Smooth muscle cell (in vitro differentiated cells): ENCODE measurements at regions not wholly inside any gene's neighbourhood (a gene's known extent, or its start where the extent isn't known, plus 50 kb on each side); places are given as distances from the start of the nearest gene placed in this dataset.

Experiments used
- DNase-seq: peaks from one replicate; lab custom pipeline; 2025; ENCODE audit not compliant: unreplicated experiment; lab: John Stamatoyannopoulos, UW
- H2AFZ ChIP-seq: fragments of 200-600 bp; sonication (generic); 2 replicates; pipeline ENCODE4 v1.6.0; 2016; ENCODE audit warnings: antibody characterized with exemption, low read depth, mild to moderate bottlenecking
- H3F3A ChIP-seq: fragments of 200-600 bp; sonication (generic); 2 replicates; pipeline ENCODE4 v1.6.0; 2017; ENCODE audit warnings: antibody characterized with exemption, low read depth
- H3K27ac ChIP-seq: fragments of 200-600 bp; sonication (generic); 2 replicates; pipeline ENCODE4 v1.5.1; 2016; ENCODE audit warnings: low read depth, mild to moderate bottlenecking
- H3K27me3 ChIP-seq: fragments of 200-600 bp; sonication (generic); 2 replicates; pipeline ENCODE4 v1.6.1; 2016; ENCODE audit warnings: low read depth, mild to moderate bottlenecking
- H3K36me3 ChIP-seq: fragments of 200-600 bp; sonication (generic); 2 replicates; pipeline ENCODE4 v1.5.1; 2016; ENCODE audit warnings: low read depth
- H3K4me1 ChIP-seq: fragments of 200-600 bp; sonication (generic); 2 replicates; pipeline ENCODE4 v1.5.1; 2016; ENCODE audit warnings: low read depth
- H3K4me2 ChIP-seq: fragments of 200-600 bp; sonication (generic); 2 replicates; pipeline ENCODE4 v1.6.0; 2016; ENCODE audit warnings: mild to moderate bottlenecking
- H3K4me3 ChIP-seq: fragments of 200-600 bp; sonication (generic); 2 replicates; pipeline ENCODE4 v1.5.1; 2016; ENCODE audit warnings: mild to moderate bottlenecking
- H3K79me2 ChIP-seq: fragments of 200-600 bp; sonication (generic); 2 replicates; pipeline ENCODE4 v1.6.0; 2016; ENCODE audit warnings: low read depth, mild to moderate bottlenecking
- H3K9ac ChIP-seq: fragments of 200-600 bp; sonication (generic); 2 replicates; pipeline ENCODE4 v1.6.0; 2016; ENCODE audit warnings: low read depth
- H3K9me3 ChIP-seq: fragments of 200-600 bp; sonication (generic); replicated peaks from 2 replicates; pipeline ENCODE4 v1.5.1; 2016; ENCODE audit warnings: low read depth
- H4K20me1 ChIP-seq: fragments of 200-600 bp; sonication (generic); 2 replicates; pipeline ENCODE4 v1.6.0; 2016; ENCODE audit warnings: low read depth
- CTCF ChIP-seq: fragments of 200-600 bp; sonication (generic); IDR thresholded peaks from 2 replicates; pipeline ENCODE4 v1.5.1; 2017; ENCODE audit warnings: borderline replicate concordance, mild to moderate bottlenecking, antibody characterized with exemption; ENCODE audit not compliant: insufficient read depth, poor library complexity, severe bottlenecking
- WGBS: methylation state at CpG from one replicate; pipeline ENCODE4 v1.1.7; 2016; ENCODE audit warnings: low lambda C conversion rate; 5-methylcytosine and 5-hydroxymethylcytosine counted together

- no peak overlapping the region for H3K4me3 ChIP-seq
- no peak overlapping the region for H3K9ac ChIP-seq
- no peak for DNase-seq
- no peak overlapping the region for H3K4me2 ChIP-seq
- H3K27me3 ChIP-seq, result no peaks in the 10 kb centered on the region
- H3K4me1 ChIP-seq, result no peaks in the 10 kb centered on the region
- WGBS, result 27% methylated on average over 2 of the region's 2 CpGs
- no peak for TF ChIP-seq CTCF
- H3K36me3 ChIP-seq, result no peaks in the 10 kb centered on the region
- H4K20me1 ChIP-seq, result no peaks in the 10 kb centered on the region
- H3K79me2 ChIP-seq, result no peaks in the 10 kb centered on the region
- no peaks in the 10 kb centered on the region for H3K9me3 ChIP-seq
- H2AFZ ChIP-seq, result no peak overlapping the region
- no peak overlapping the region for H3K27ac ChIP-seq
- no peaks in the 10 kb centered on the region for H3F3A ChIP-seq
These were observed 259.9 kb upstream of the RAB4A start for GRCh38 chr1:229011022-229011421.

DNA sequence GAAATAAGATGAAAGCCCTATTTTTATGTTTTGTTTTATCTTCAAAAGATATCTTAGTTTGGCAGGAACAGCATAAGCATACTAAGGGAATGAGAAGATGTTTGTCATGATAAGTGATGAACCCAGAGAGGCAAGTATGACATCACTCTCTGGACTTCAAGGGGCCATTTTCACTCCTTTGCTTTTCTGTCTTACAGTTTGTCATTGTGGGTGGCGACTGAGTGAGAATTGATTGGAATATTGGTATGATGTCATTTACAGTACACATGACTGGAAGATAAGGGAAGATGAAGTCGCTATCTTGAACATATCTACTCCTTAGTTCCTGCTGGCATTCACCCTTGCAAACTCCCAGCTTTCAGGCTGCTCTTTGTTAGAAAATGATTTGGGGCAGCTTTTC lies 258.1 kb upstream of the RAB4A start:
- no peak for DNase-seq
- WGBS, result 36% methylated on average over 2 of the region's 2 CpGs
- no peaks in the 10 kb centered on the region for H3F3A ChIP-seq

GRCh38 chr1:229013981-229014380 lies 256.9 kb upstream of the RAB4A start:
- no peaks in the 10 kb centered on the region for H3K79me2 ChIP-seq
- H2AFZ ChIP-seq, result no peak overlapping the region
- no peak overlapping the region for H3K9ac ChIP-seq
- no peaks in the 10 kb centered on the region for H4K20me1 ChIP-seq
- H3K4me2 ChIP-seq, result peak overlapping the region; percentile 67
- no peak for DNase-seq
- H3K9me3 ChIP-seq, result no peaks in the 10 kb centered on the region
- H3K4me1 ChIP-seq, result no peaks in the 10 kb centered on the region
- TF ChIP-seq CTCF, result no peak
- H3K36me3 ChIP-seq, result no peaks in the 10 kb centered on the region
- H3K27ac ChIP-seq, result no peak overlapping the region
- H3F3A ChIP-seq, result no peaks in the 10 kb centered on the region
- 22% methylated on average over 7 of the region's 7 CpGs for WGBS
- no peaks in the 10 kb centered on the region for H3K27me3 ChIP-seq
- no peak overlapping the region for H3K4me3 ChIP-seq

More for the DNA sequence above, 258.1 kb upstream of the RAB4A start:
- H3K27me3 ChIP-seq, result no peaks in the 10 kb centered on the region
- no peak overlapping the region for H3K4me3 ChIP-seq
- no peak overlapping the region for H3K4me2 ChIP-seq
- no peaks in the 10 kb centered on the region for H3K36me3 ChIP-seq
- H4K20me1 ChIP-seq, result no peaks in the 10 kb centered on the region
- H2AFZ ChIP-seq, result no peak overlapping the region
- no peaks in the 10 kb centered on the region for H3K9me3 ChIP-seq
- H3K79me2 ChIP-seq, result no peaks in the 10 kb centered on the region
- TF ChIP-seq CTCF, result no peak
- H3K27ac ChIP-seq, result no peak overlapping the region
- H3K4me1 ChIP-seq, result no peaks in the 10 kb centered on the region
- no peak overlapping the region for H3K9ac ChIP-seq

DNA sequence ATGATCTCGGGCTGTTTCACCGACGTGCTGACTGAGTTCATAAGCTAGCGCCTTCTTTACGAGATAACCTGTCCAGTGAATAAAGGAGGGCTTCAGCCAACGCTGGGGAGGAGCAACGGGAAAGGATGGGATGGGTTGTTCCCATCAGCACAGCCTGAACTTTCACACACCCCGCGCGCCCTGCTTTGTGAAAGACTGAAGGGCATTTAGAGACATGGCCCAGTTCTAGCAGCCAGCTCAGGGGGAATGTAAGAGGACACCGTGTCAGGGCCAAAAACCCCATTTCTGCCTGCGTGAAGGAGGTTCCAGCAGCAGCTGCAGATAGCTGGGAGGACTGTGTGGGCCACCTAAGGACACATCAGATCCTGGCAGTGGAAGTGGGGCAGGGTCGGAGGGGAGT lies 255.1 kb upstream of the RAB4A start:
- no peak for DNase-seq
- 70% methylated on average over 13 of the region's 13 CpGs for WGBS
- Histone ChIP-seq H3K79me2 (no peaks in the 10 kb centered on the region), H4K20me1 (no peaks in the 10 kb centered on the region), H3K4me3 (no peak overlapping the region), H3K4me2 (no peak overlapping the region), H3F3A (no peaks in the 10 kb centered on the region), H3K9me3 (no peaks in the 10 kb centered on the region), H3K9ac (no peak overlapping the region), H3K36me3 (no peaks in the 10 kb centered on the region), H3K27me3 (no peaks in the 10 kb centered on the region), H3K27ac (no peak overlapping the region), H2AFZ (no peak overlapping the region), H3K4me1 (no peaks in the 10 kb centered on the region)
- TF ChIP-seq CTCF, result no peak
